IMR-90 (cell line): ENCODE measurements at regions not wholly inside any gene's neighbourhood (a gene's known extent, or its start where the extent isn't known, plus 50 kb on each side); places are given as distances from the start of the nearest gene placed in this dataset.

Experiments
- ATAC-seq: fragments of 200-7000 bp; cut with Tn5 transposase; 2 replicates; pipeline ENCODE4 v1.9.1; 2020; ENCODE audit warnings: low read depth, mild to moderate bottlenecking, moderate library complexity
- BruUV-seq: library from RNA; stranded (reverse); fragments of 400-500 nt; replicated peaks from 2 replicates; lab custom pipeline; 2021; lab: Mats Ljungman, UMichigan
- CTCF ChIA-PET: fragments of 300-600 bp; formaldehyde crosslinking; extraction: SDS; loops from one replicate; lab custom pipeline; 2021; ENCODE audit warnings: antibody characterized with exemption; lab: Yijun Ruan, JAX
- POLR2A ChIA-PET: fragments of 300-600 bp; sonication (Branson Sonifier 250); formaldehyde crosslinking; loops from one replicate; lab custom pipeline; 2022; ENCODE audit warnings: antibody characterized with exemption; ENCODE audit not compliant: unreplicated experiment; lab: Charles Lee
- DNase-seq: peaks from one replicate; pipeline ENCODE4 v3.0.0; 2013
- H2AFZ ChIP-seq: replicated peaks from 2 replicates; pipeline ENCODE3; 2013; ENCODE audit warnings: low read length, mild to moderate bottlenecking; ENCODE audit not compliant: poor library complexity
- H2AK5ac ChIP-seq: 2 replicates; pipeline ENCODE4 v1.6.1; 2013; ENCODE audit warnings: low read depth, low read length, inconsistent platforms
- H2AK9ac ChIP-seq: replicated peaks from 2 replicates; pipeline ENCODE3; 2013; ENCODE audit warnings: mild to moderate bottlenecking, low read depth, low read length, moderate library complexity; ENCODE audit not compliant: poor library complexity
- H2BK120ac ChIP-seq: 2 replicates; pipeline ENCODE4 v1.6.1; 2013; ENCODE audit warnings: low read depth, low read length, inconsistent platforms
- H2BK15ac ChIP-seq: 3 replicates; pipeline ENCODE4 v1.6.1; 2013; ENCODE audit warnings: low read depth, low read length, inconsistent platforms
- H2BK20ac ChIP-seq: 2 replicates; pipeline ENCODE4 v1.6.1; 2013; ENCODE audit warnings: low read depth, mild to moderate bottlenecking, inconsistent platforms, low read length, moderate library complexity
- H2BK5ac ChIP-seq: 2 replicates; pipeline ENCODE4 v1.6.1; 2013; ENCODE audit warnings: mild to moderate bottlenecking, low read depth, low read length, inconsistent platforms; ENCODE audit not compliant: poor library complexity, severe bottlenecking
- H3K14ac ChIP-seq: replicated peaks from 2 replicates; pipeline ENCODE4 v1.6.1; 2013; ENCODE audit warnings: low read depth, low read length, inconsistent platforms
- H3K18ac ChIP-seq: 2 replicates; pipeline ENCODE4 v1.6.1; 2013; ENCODE audit warnings: low read depth, low read length, control low read depth
- H3K23ac ChIP-seq: 2 replicates; pipeline ENCODE4 v1.6.1; 2013; ENCODE audit warnings: low read depth, low read length, inconsistent platforms
- H3K27ac ChIP-seq: 2 replicates; pipeline ENCODE4 v1.5.1; 2013; ENCODE audit warnings: mild to moderate bottlenecking, control low read depth, low read length; ENCODE audit not compliant: insufficient read depth
- H3K27me3 ChIP-seq: 2 replicates; pipeline ENCODE4 v1.6.1; 2013; ENCODE audit warnings: low read length; ENCODE audit not compliant: control insufficient read depth, insufficient read depth
- H3K36me3 ChIP-seq: 2 replicates; pipeline ENCODE4 v1.6.1; 2013; ENCODE audit warnings: low read length, mixed read lengths; ENCODE audit not compliant: control insufficient read depth, insufficient read depth
- H3K4ac ChIP-seq: 2 replicates; pipeline ENCODE4 v1.6.1; 2013; ENCODE audit warnings: low read depth, low read length, inconsistent platforms
- H3K4me1 ChIP-seq: 2 replicates; pipeline ENCODE4 v1.6.1; 2013; ENCODE audit warnings: low read length, mixed read lengths; ENCODE audit not compliant: control insufficient read depth, insufficient read depth
- H3K4me2 ChIP-seq: 2 replicates; pipeline ENCODE4 v1.6.1; 2013; ENCODE audit warnings: low read depth, mild to moderate bottlenecking, control low read depth, low read length, moderate library complexity
- H3K4me3 ChIP-seq: 2 replicates; pipeline ENCODE4 v1.5.1; 2013; ENCODE audit warnings: low read depth, mild to moderate bottlenecking, control low read depth, low read length, moderate library complexity; ENCODE audit not compliant: insufficient read depth
- H3K56ac ChIP-seq: 2 replicates; pipeline ENCODE4 v1.6.1; 2013; ENCODE audit warnings: low read length, inconsistent platforms; ENCODE audit not compliant: insufficient read depth; ENCODE audit errors: extremely low read depth
- H3K79me1 ChIP-seq, 2 experiments: 2 replicates each; pipeline ENCODE4 v1.6.1; 2013; ENCODE audit warnings: low read length in 2 of 2, inconsistent platforms in 1 of 2, low read depth in 1 of 2
- H3K9ac ChIP-seq: 2 replicates; pipeline ENCODE4 v1.6.1; 2013; ENCODE audit warnings: low read depth, low read length, control low read depth
- H3K9me1 ChIP-seq: 2 replicates; pipeline ENCODE4 v1.6.1; 2013; ENCODE audit warnings: low read length, inconsistent platforms; ENCODE audit not compliant: insufficient read depth
- H3K9me3 ChIP-seq: 2 replicates; pipeline ENCODE4 v1.6.1; 2013; ENCODE audit warnings: low read length; ENCODE audit not compliant: control insufficient read depth, insufficient read depth
- H4K20me1 ChIP-seq: 2 replicates; pipeline ENCODE4 v1.6.1; 2013; ENCODE audit warnings: low read length, inconsistent platforms; ENCODE audit not compliant: insufficient read depth
- H4K5ac ChIP-seq: 2 replicates; pipeline ENCODE4 v1.6.1; 2013; ENCODE audit warnings: mild to moderate bottlenecking, low read depth, low read length, control low read depth
- H4K8ac ChIP-seq, 2 experiments: 2 replicates each; pipeline ENCODE4 v1.6.1; 2013; ENCODE audit warnings: low read depth in 2 of 2, low read length in 2 of 2, control low read depth in 1 of 2, inconsistent platforms in 1 of 2
- H4K91ac ChIP-seq: 2 replicates; pipeline ENCODE4 v1.6.1; 2013; ENCODE audit warnings: low read depth, low read length, inconsistent platforms; ENCODE audit not compliant: insufficient read depth
- BHLHE40 ChIP-seq: fragments of 150-350 bp; IDR thresholded peaks from 2 replicates; pipeline ENCODE4 v1.6.1; 2016; ENCODE audit warnings: mild to moderate bottlenecking, low read depth, low read length
- CEBPB ChIP-seq: IDR thresholded peaks from 2 replicates; pipeline ENCODE4 v1.6.1; 2012; ENCODE audit warnings: low read depth, low read length, improper control_type of control experiment
- FOS ChIP-seq: fragments of 150-350 bp; IDR thresholded peaks from 2 replicates; pipeline ENCODE4 v1.6.1; 2016; ENCODE audit warnings: low read depth, low read length
- RAD21 ChIP-seq: IDR thresholded peaks from 2 replicates; pipeline ENCODE4 v1.6.1; 2012; ENCODE audit warnings: low read length, improper control_type of control experiment
- dilution Hi-C: fragments of 300-500 bp; cut with HindIII; formaldehyde crosslinking; loops from one replicate; pipeline ENCODE4 v1.14.3; 2018; ENCODE audit warnings: low sequenced_read_pairs; ENCODE audit not compliant: unreplicated experiment
- in situ Hi-C: fragments of 300-500 bp; cut with MboI; formaldehyde crosslinking; loops from 3 replicates; pipeline ENCODE4 v1.14.3; 2019; ENCODE audit warnings: low sequenced_read_pairs, inconsistent platforms, mixed read lengths
- intact Hi-C: fragments of 100-400 bp; cut with micrococcal nuclease; formaldehyde crosslinking; loops from 2 replicates; pipeline ENCODE4 v1.10.0; 2022
- TF ChIP-seq, protein P1 (sequence below): conservative IDR thresholded peaks from 2 replicates; pipeline ENCODE4 v1.5.1; 2012; ENCODE audit warnings: mild to moderate bottlenecking, low read depth, low read length, improper control_type of control experiment

- Histone ChIP-seq H3K14ac (no peak overlapping the region), H3K4me2 (no peak overlapping the region), H4K5ac (no peak overlapping the region), H2BK5ac (no peak overlapping the region), H3K4ac (no peak overlapping the region), H2AK5ac (no peak overlapping the region), H3K23ac (no peak overlapping the region), H3K9ac (no peak overlapping the region), H3K4me1 (no peaks in the 10 kb centered on the region), H2BK20ac (no peak overlapping the region), H2BK120ac (no peak overlapping the region), H2AK9ac (no peak overlapping the region), H3K9me1 (no peaks in the 10 kb centered on the region), H3K18ac (no peak overlapping the region), H3K27ac (no peak overlapping the region), H4K91ac (no peak overlapping the region), H2AFZ (no peak overlapping the region), H3K56ac (no peak overlapping the region), H3K4me3 (no peak overlapping the region), H2BK15ac (no peak overlapping the region), H3K79me1 (no peaks in the 10 kb centered on the region), H3K36me3 (no peaks in the 10 kb centered on the region), H3K9me3 (no peaks in the 10 kb centered on the region), H4K20me1 (no peaks in the 10 kb centered on the region), H3K27me3 (no peaks in the 10 kb centered on the region), H4K8ac (no peak overlapping the region)
- DNase-seq (no peak), ATAC-seq (no peak)
- no TSS peak for BruUV-seq
- TF ChIP-seq RAD21 (no peak), BHLHE40 (no peak), CEBPB (no peak), FOS (no peak)
- TF ChIP-seq, protein P1, sequence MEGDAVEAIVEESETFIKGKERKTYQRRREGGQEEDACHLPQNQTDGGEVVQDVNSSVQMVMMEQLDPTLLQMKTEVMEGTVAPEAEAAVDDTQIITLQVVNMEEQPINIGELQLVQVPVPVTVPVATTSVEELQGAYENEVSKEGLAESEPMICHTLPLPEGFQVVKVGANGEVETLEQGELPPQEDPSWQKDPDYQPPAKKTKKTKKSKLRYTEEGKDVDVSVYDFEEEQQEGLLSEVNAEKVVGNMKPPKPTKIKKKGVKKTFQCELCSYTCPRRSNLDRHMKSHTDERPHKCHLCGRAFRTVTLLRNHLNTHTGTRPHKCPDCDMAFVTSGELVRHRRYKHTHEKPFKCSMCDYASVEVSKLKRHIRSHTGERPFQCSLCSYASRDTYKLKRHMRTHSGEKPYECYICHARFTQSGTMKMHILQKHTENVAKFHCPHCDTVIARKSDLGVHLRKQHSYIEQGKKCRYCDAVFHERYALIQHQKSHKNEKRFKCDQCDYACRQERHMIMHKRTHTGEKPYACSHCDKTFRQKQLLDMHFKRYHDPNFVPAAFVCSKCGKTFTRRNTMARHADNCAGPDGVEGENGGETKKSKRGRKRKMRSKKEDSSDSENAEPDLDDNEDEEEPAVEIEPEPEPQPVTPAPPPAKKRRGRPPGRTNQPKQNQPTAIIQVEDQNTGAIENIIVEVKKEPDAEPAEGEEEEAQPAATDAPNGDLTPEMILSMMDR: no peak
- in situ Hi-C loops (no loop called here), dilution Hi-C loops (no loop called here), intact Hi-C loops (no loop called here)
- CTCF ChIA-PET: no interaction called here
- POLR2A ChIA-PET: no interaction called here
Observed at GRCh38 chr9:119853126-119853525, 483.9 kb upstream of the BRINP1 start.
